B cell (primary cell): ENCODE measurements at regions not wholly inside any gene's neighbourhood (a gene's known extent, or its start where the extent isn't known, plus 50 kb on each side); places are given as distances from the start of the nearest gene placed in this dataset.

Experiments used
- EZH2 ChIP-seq: IDR thresholded peaks from 2 replicates; pipeline ENCODE4 v1.6.1; 2012; ENCODE audit warnings: borderline replicate concordance, low read depth, mild to moderate bottlenecking, moderate library complexity, low read length; ENCODE audit not compliant: insufficient read depth, poor library complexity, severe bottlenecking
- TF ChIP-seq, protein P1 (sequence below): fragments of 200-600 bp; IDR thresholded peaks from one replicate; pipeline ENCODE4 v1.8.0; 2022; ENCODE audit warnings: antibody characterized with exemption, mild to moderate bottlenecking

DNA sequence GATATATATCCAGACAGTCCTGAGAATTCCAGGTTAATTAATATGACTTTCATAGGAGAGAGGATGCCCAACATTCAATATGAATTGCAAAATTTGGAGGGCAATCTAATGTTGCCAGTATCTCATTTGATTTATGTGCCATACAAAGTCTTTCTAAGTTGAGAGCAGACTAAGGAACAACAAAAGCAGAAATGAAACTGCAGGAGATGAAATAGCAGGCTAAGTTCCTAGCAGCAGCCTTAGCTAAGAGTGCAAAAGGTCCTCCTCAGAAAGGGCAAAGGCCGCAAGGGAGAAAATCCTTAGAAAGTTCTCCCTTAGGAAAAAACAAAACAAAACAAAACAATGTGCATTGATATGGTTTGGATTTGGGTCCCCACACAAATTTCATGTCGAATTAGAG, 602.9 kb upstream of the HTR2C start:
- TF ChIP-seq, protein P1, sequence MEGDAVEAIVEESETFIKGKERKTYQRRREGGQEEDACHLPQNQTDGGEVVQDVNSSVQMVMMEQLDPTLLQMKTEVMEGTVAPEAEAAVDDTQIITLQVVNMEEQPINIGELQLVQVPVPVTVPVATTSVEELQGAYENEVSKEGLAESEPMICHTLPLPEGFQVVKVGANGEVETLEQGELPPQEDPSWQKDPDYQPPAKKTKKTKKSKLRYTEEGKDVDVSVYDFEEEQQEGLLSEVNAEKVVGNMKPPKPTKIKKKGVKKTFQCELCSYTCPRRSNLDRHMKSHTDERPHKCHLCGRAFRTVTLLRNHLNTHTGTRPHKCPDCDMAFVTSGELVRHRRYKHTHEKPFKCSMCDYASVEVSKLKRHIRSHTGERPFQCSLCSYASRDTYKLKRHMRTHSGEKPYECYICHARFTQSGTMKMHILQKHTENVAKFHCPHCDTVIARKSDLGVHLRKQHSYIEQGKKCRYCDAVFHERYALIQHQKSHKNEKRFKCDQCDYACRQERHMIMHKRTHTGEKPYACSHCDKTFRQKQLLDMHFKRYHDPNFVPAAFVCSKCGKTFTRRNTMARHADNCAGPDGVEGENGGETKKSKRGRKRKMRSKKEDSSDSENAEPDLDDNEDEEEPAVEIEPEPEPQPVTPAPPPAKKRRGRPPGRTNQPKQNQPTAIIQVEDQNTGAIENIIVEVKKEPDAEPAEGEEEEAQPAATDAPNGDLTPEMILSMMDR = no peak
- TF ChIP-seq EZH2 = no peak
